IMR-90 (cell line): ENCODE measurements at regions not wholly inside any gene's neighbourhood (a gene's known extent, or its start where the extent isn't known, plus 50 kb on each side); places are given as distances from the start of the nearest gene placed in this dataset.

Experiments
- ATAC-seq: fragments of 200-7000 bp; cut with Tn5 transposase; 2 replicates; pipeline ENCODE4 v1.9.1; 2020; ENCODE audit warnings: low read depth, mild to moderate bottlenecking, moderate library complexity
- BruUV-seq: library from RNA; stranded (reverse); fragments of 400-500 nt; replicated peaks from 2 replicates; lab custom pipeline; 2021; lab: Mats Ljungman, UMichigan
- CTCF ChIA-PET: fragments of 300-600 bp; formaldehyde crosslinking; extraction: SDS; loops from one replicate; lab custom pipeline; 2021; ENCODE audit warnings: antibody characterized with exemption; lab: Yijun Ruan, JAX
- POLR2A ChIA-PET: fragments of 300-600 bp; sonication (Branson Sonifier 250); formaldehyde crosslinking; loops from one replicate; lab custom pipeline; 2022; ENCODE audit warnings: antibody characterized with exemption; ENCODE audit not compliant: unreplicated experiment; lab: Charles Lee
- DNase-seq: peaks from one replicate; pipeline ENCODE4 v3.0.0; 2013
- H2AFZ ChIP-seq: replicated peaks from 2 replicates; pipeline ENCODE3; 2013; ENCODE audit warnings: low read length, mild to moderate bottlenecking; ENCODE audit not compliant: poor library complexity
- H2AK5ac ChIP-seq: 2 replicates; pipeline ENCODE4 v1.6.1; 2013; ENCODE audit warnings: low read depth, low read length, inconsistent platforms
- H2AK9ac ChIP-seq: replicated peaks from 2 replicates; pipeline ENCODE3; 2013; ENCODE audit warnings: mild to moderate bottlenecking, low read depth, low read length, moderate library complexity; ENCODE audit not compliant: poor library complexity
- H2BK120ac ChIP-seq: 2 replicates; pipeline ENCODE4 v1.6.1; 2013; ENCODE audit warnings: low read depth, low read length, inconsistent platforms
- H2BK15ac ChIP-seq: 3 replicates; pipeline ENCODE4 v1.6.1; 2013; ENCODE audit warnings: low read depth, low read length, inconsistent platforms
- H2BK20ac ChIP-seq: 2 replicates; pipeline ENCODE4 v1.6.1; 2013; ENCODE audit warnings: low read depth, mild to moderate bottlenecking, inconsistent platforms, low read length, moderate library complexity
- H2BK5ac ChIP-seq: 2 replicates; pipeline ENCODE4 v1.6.1; 2013; ENCODE audit warnings: mild to moderate bottlenecking, low read depth, low read length, inconsistent platforms; ENCODE audit not compliant: poor library complexity, severe bottlenecking
- H3K14ac ChIP-seq: replicated peaks from 2 replicates; pipeline ENCODE4 v1.6.1; 2013; ENCODE audit warnings: low read depth, low read length, inconsistent platforms
- H3K18ac ChIP-seq: 2 replicates; pipeline ENCODE4 v1.6.1; 2013; ENCODE audit warnings: low read depth, low read length, control low read depth
- H3K23ac ChIP-seq: 2 replicates; pipeline ENCODE4 v1.6.1; 2013; ENCODE audit warnings: low read depth, low read length, inconsistent platforms
- H3K27ac ChIP-seq: 2 replicates; pipeline ENCODE4 v1.5.1; 2013; ENCODE audit warnings: mild to moderate bottlenecking, control low read depth, low read length; ENCODE audit not compliant: insufficient read depth
- H3K27me3 ChIP-seq: 2 replicates; pipeline ENCODE4 v1.6.1; 2013; ENCODE audit warnings: low read length; ENCODE audit not compliant: control insufficient read depth, insufficient read depth
- H3K36me3 ChIP-seq: 2 replicates; pipeline ENCODE4 v1.6.1; 2013; ENCODE audit warnings: low read length, mixed read lengths; ENCODE audit not compliant: control insufficient read depth, insufficient read depth
- H3K4ac ChIP-seq: 2 replicates; pipeline ENCODE4 v1.6.1; 2013; ENCODE audit warnings: low read depth, low read length, inconsistent platforms
- H3K4me1 ChIP-seq: 2 replicates; pipeline ENCODE4 v1.6.1; 2013; ENCODE audit warnings: low read length, mixed read lengths; ENCODE audit not compliant: control insufficient read depth, insufficient read depth
- H3K4me2 ChIP-seq: 2 replicates; pipeline ENCODE4 v1.6.1; 2013; ENCODE audit warnings: low read depth, mild to moderate bottlenecking, control low read depth, low read length, moderate library complexity
- H3K4me3 ChIP-seq: 2 replicates; pipeline ENCODE4 v1.5.1; 2013; ENCODE audit warnings: low read depth, mild to moderate bottlenecking, control low read depth, low read length, moderate library complexity; ENCODE audit not compliant: insufficient read depth
- H3K56ac ChIP-seq: 2 replicates; pipeline ENCODE4 v1.6.1; 2013; ENCODE audit warnings: low read length, inconsistent platforms; ENCODE audit not compliant: insufficient read depth; ENCODE audit errors: extremely low read depth
- H3K79me1 ChIP-seq, 2 experiments: 2 replicates each; pipeline ENCODE4 v1.6.1; 2013; ENCODE audit warnings: low read length in 2 of 2, inconsistent platforms in 1 of 2, low read depth in 1 of 2
- H3K9ac ChIP-seq: 2 replicates; pipeline ENCODE4 v1.6.1; 2013; ENCODE audit warnings: low read depth, low read length, control low read depth
- H3K9me1 ChIP-seq: 2 replicates; pipeline ENCODE4 v1.6.1; 2013; ENCODE audit warnings: low read length, inconsistent platforms; ENCODE audit not compliant: insufficient read depth
- H3K9me3 ChIP-seq: 2 replicates; pipeline ENCODE4 v1.6.1; 2013; ENCODE audit warnings: low read length; ENCODE audit not compliant: control insufficient read depth, insufficient read depth
- H4K20me1 ChIP-seq: 2 replicates; pipeline ENCODE4 v1.6.1; 2013; ENCODE audit warnings: low read length, inconsistent platforms; ENCODE audit not compliant: insufficient read depth
- H4K5ac ChIP-seq: 2 replicates; pipeline ENCODE4 v1.6.1; 2013; ENCODE audit warnings: mild to moderate bottlenecking, low read depth, low read length, control low read depth
- H4K8ac ChIP-seq, 2 experiments: 2 replicates each; pipeline ENCODE4 v1.6.1; 2013; ENCODE audit warnings: low read depth in 2 of 2, low read length in 2 of 2, control low read depth in 1 of 2, inconsistent platforms in 1 of 2
- H4K91ac ChIP-seq: 2 replicates; pipeline ENCODE4 v1.6.1; 2013; ENCODE audit warnings: low read depth, low read length, inconsistent platforms; ENCODE audit not compliant: insufficient read depth
- POLR2A ChIP-seq: IDR thresholded peaks from 2 replicates; pipeline ENCODE4 v1.6.1; 2012; ENCODE audit warnings: mild to moderate bottlenecking, low read depth, low read length
- whole genome bisulfite sequencing, 2 experiments: methylation state at CpG; one replicate each; pipeline versions ENCODE4 v1.1.5 to v1.1.7; 2013; ENCODE audit warnings: missing lambda C conversion rate in 2 of 2; ENCODE audit not compliant: insufficient read length in 1 of 2; ENCODE audit errors: extremely low coverage in 2 of 2; 5-methylcytosine and 5-hydroxymethylcytosine counted together
- dilution Hi-C: fragments of 300-500 bp; cut with HindIII; formaldehyde crosslinking; loops from one replicate; pipeline ENCODE4 v1.14.3; 2018; ENCODE audit warnings: low sequenced_read_pairs; ENCODE audit not compliant: unreplicated experiment
- in situ Hi-C: fragments of 300-500 bp; cut with MboI; formaldehyde crosslinking; loops from 3 replicates; pipeline ENCODE4 v1.14.3; 2019; ENCODE audit warnings: low sequenced_read_pairs, inconsistent platforms, mixed read lengths
- intact Hi-C: fragments of 100-400 bp; cut with micrococcal nuclease; formaldehyde crosslinking; loops from 2 replicates; pipeline ENCODE4 v1.10.0; 2022
- TF ChIP-seq, protein P1 (sequence below): conservative IDR thresholded peaks from 2 replicates; pipeline ENCODE4 v1.5.1; 2012; ENCODE audit warnings: mild to moderate bottlenecking, low read depth, low read length, improper control_type of control experiment

DNA sequence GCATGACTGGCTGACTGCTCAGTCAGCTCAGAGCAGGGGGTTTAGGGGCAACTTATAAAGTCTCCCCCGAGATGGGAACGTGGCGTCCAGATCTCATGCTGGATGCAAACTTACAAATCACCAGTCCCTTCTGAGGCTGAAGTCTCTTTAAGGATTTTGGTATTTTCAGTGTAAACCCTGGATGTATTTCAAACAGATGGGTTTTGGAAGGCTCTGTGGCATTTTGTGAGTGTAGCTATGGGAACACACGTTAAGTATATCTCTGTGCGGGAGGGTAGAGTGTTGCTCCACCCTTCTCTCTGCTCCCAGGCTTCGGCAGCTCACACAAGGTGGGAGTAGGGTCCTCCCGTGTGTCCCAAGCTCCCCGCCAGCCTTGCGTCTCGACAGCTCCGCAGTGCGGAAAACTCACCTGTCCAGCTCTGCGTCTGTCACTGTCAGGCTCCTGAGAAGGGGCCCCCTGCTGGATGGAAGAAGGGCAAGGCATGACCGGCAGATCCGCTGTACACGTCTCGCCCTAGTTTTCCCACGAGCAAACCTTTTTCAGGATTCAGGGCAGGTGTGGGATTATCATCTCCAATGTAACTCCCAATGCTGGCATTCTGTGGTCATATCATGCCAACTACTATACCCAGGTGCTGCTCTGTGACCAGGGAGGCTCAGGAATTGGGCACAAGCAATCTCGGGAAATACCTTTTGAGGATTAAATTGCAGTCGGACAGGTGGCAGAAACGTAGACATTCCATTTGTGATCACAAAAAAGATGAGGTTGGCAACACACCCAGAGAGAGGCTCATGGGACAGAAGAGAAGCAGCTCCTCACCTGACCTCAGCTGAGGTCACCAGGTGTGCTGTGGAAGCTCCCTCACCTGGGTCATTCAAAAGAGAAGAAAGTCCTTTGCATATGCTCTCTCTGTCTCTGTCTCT, 313.9 kb upstream of the B3GAT1 start:
- ChIA-PET CTCF (no interaction called here), POLR2A (no interaction called here)
- TF ChIP-seq POLR2A, result no peak
- TF ChIP-seq, protein P1, sequence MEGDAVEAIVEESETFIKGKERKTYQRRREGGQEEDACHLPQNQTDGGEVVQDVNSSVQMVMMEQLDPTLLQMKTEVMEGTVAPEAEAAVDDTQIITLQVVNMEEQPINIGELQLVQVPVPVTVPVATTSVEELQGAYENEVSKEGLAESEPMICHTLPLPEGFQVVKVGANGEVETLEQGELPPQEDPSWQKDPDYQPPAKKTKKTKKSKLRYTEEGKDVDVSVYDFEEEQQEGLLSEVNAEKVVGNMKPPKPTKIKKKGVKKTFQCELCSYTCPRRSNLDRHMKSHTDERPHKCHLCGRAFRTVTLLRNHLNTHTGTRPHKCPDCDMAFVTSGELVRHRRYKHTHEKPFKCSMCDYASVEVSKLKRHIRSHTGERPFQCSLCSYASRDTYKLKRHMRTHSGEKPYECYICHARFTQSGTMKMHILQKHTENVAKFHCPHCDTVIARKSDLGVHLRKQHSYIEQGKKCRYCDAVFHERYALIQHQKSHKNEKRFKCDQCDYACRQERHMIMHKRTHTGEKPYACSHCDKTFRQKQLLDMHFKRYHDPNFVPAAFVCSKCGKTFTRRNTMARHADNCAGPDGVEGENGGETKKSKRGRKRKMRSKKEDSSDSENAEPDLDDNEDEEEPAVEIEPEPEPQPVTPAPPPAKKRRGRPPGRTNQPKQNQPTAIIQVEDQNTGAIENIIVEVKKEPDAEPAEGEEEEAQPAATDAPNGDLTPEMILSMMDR, result no peak
- no peaks in the 10 kb centered on the region for H3K36me3 ChIP-seq
- H2BK5ac ChIP-seq, result no peak overlapping the region
- no peak overlapping the region for H3K56ac ChIP-seq
- H3K9ac ChIP-seq, result no peak overlapping the region
- H3K9me3 ChIP-seq, result peaks cover 32% of the 10 kb centered on the region
- H2BK20ac ChIP-seq, result no peak overlapping the region
- H3K4me3 ChIP-seq, result no peak overlapping the region
- H4K5ac ChIP-seq, result no peak overlapping the region
- no TSS peak for BruUV-seq
- H2AK9ac ChIP-seq, result no peak overlapping the region
- H2BK120ac ChIP-seq, result no peak overlapping the region
- H3K14ac ChIP-seq, result no peak overlapping the region
- dilution Hi-C loops, result no loop called here
- H3K27ac ChIP-seq, result no peak overlapping the region
- no peak overlapping the region for H4K8ac ChIP-seq
- H4K91ac ChIP-seq, result no peak overlapping the region
- H3K18ac ChIP-seq, result no peak overlapping the region
- intact Hi-C loops, result no loop called here
- H3K27me3 ChIP-seq, result no peaks in the 10 kb centered on the region
- 54% methylated on average over 10 of the region's 21 CpGs; no CpG with 5 or more reads in 1 of the 2 experiments for WGBS, 2 experiments
- in situ Hi-C loops, result no loop called here
- H3K79me1 ChIP-seq, result no peaks in the 10 kb centered on the region
- no peaks in the 10 kb centered on the region for H3K9me1 ChIP-seq
- no peak overlapping the region for H3K4ac ChIP-seq
- no peak overlapping the region for H3K23ac ChIP-seq
- no peak overlapping the region for H2BK15ac ChIP-seq
- no peaks in the 10 kb centered on the region for H4K20me1 ChIP-seq
- H2AFZ ChIP-seq, result no peak overlapping the region
- ATAC-seq (no peak), DNase-seq (no peak)
- no peak overlapping the region for H3K4me2 ChIP-seq
- H2AK5ac ChIP-seq, result no peak overlapping the region
- H3K4me1 ChIP-seq, result no peaks in the 10 kb centered on the region
